ENCODE measurements at regions not wholly inside any gene's neighbourhood (a gene's known extent, or its start where the extent isn't known, plus 50 kb on each side); places are given as distances from the start of the nearest gene placed in this dataset.

DNA sequence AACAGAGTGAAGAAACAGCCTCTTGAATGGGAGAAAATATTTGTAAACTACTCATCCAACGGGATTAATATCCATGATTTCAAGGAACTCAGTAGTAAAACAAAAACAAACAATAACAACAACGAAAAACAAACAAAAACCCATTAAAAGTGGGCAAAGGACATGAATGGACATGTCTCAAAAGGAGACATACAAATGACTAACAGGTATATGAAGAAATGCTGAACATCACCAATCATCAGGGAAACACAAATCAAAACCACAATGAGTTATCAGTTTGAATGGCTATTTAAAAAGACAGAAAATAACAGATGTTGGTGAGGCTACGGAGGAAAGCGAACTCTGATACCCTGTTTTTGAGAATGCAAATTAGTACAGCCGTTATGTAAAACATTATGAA is 224.8 kb upstream of the NRXN1 start (continued):
- TF ChIP-seq, protein P1, sequence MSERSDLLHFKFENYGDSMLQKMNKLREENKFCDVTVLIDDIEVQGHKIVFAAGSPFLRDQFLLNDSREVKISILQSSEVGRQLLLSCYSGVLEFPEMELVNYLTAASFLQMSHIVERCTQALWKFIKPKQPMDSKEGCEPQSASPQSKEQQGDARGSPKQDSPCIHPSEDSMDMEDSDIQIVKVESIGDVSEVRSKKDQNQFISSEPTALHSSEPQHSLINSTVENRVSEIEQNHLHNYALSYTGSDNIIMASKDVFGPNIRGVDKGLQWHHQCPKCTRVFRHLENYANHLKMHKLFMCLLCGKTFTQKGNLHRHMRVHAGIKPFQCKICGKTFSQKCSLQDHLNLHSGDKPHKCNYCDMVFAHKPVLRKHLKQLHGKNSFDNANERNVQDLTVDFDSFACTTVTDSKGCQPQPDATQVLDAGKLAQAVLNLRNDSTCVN (tag by site-specific recombination; optimal IDR thresholded peaks at IDR 0.05): no peak
- TF ChIP-seq ZNF530 (tag by site-specific recombination; IDR thresholded peaks at IDR 0.05; ENCODE audit: low read depth): no peak
- no peak for TF ChIP-seq ZNF76 (tag by site-specific recombination; IDR thresholded peaks at IDR 0.05; ENCODE audit: borderline replicate concordance, low read depth)
- no peak for TF ChIP-seq ZNF658 (tag by site-specific recombination; IDR thresholded peaks at IDR 0.05)
- no peak for TF ChIP-seq ZNF175 (tag by site-specific recombination; IDR thresholded peaks at IDR 0.05)

DNA sequence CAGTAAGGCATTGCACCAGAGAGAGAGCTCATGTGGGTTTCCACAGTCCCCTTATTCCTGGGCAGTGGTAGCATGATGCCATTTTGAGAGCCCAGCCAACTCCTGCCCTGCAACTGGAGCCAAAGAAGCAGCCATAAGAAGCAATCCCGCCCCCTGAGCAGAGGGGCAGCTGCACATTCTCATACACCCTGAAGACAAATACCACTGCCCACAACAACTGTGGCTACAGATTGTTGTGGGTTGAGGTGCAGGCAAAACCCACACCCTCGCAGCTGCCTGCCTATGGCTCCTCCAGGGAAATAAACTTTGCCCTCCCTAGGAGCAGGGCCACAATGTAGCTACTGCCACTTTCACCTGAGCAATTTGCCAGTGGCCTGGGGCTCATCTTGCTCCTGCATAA is 219.4 kb upstream of the NRXN1 start:
- no peaks in the 10 kb centered on the region for H3K36me3 ChIP-seq (ENCODE audit: control insufficient read depth in 2 of 2, insufficient read depth in 1 of 2, low read length in 2 of 2)
- ChIA-PET CTCF (no interaction called here), POLR2A (no interaction called here)
- H3K4me3 ChIP-seq (ENCODE audit: low read depth, low read length): no peak overlapping the region
- H3K27ac ChIP-seq (ENCODE audit: extremely low read depth, low read depth, low read length): no peak overlapping the region
- H3K4me1 ChIP-seq (ENCODE audit: control insufficient read depth, insufficient read depth, low read length): no peaks in the 10 kb centered on the region
- H3K9me3 ChIP-seq (ENCODE audit: control insufficient read depth, insufficient read depth, low read depth, low read length): no peaks in the 10 kb centered on the region
- no peak for TF ChIP-seq ZNF623 (tag by site-specific recombination; IDR thresholded peaks at IDR 0.05)
- TF ChIP-seq SP2 (tag by site-specific recombination; IDR thresholded peaks at IDR 0.05): no peak
- no peak for TF ChIP-seq ZNF561 (tag by site-specific recombination; IDR thresholded peaks at IDR 0.05; ENCODE audit: borderline replicate concordance)
- TF ChIP-seq, protein P2, sequence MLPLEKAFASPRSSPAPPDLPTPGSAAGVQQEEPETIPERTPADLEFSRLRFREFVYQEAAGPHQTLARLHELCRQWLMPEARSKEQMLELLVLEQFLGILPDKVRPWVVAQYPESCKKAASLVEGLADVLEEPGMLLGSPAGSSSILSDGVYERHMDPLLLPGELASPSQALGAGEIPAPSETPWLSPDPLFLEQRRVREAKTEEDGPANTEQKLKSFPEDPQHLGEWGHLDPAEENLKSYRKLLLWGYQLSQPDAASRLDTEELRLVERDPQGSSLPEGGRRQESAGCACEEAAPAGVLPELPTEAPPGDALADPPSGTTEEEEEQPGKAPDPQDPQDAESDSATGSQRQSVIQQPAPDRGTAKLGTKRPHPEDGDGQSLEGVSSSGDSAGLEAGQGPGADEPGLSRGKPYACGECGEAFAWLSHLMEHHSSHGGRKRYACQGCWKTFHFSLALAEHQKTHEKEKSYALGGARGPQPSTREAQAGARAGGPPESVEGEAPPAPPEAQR (tag by site-specific recombination; IDR thresholded peaks at IDR 0.05): no peak
- TF ChIP-seq, protein P3, sequence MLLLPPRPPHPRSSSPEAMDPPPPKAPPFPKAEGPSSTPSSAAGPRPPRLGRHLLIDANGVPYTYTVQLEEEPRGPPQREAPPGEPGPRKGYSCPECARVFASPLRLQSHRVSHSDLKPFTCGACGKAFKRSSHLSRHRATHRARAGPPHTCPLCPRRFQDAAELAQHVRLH (tag by site-specific recombination; IDR thresholded peaks at IDR 0.05): no peak
- no peak for TF ChIP-seq TRIM28 (IDR thresholded peaks at IDR 0.05; ENCODE audit: borderline replicate concordance, low read length)
- TF ChIP-seq ZBTB8A (tag by site-specific recombination; IDR thresholded peaks at IDR 0.05): no peak
- no peak for TF ChIP-seq SETDB1 (IDR thresholded peaks at IDR 0.05; ENCODE audit: insufficient read length, low read length)
- TF ChIP-seq ZNF76 (tag by site-specific recombination; IDR thresholded peaks at IDR 0.05; ENCODE audit: borderline replicate concordance, low read depth): no peak
- no peak for TF ChIP-seq HOXA7 (CRISPR knock-in tag; IDR thresholded peaks at IDR 0.05; ENCODE audit: borderline replicate concordance)
- no peak for TF ChIP-seq ZBTB17 (tag by site-specific recombination; IDR thresholded peaks at IDR 0.05)
- TF ChIP-seq, protein P4, sequence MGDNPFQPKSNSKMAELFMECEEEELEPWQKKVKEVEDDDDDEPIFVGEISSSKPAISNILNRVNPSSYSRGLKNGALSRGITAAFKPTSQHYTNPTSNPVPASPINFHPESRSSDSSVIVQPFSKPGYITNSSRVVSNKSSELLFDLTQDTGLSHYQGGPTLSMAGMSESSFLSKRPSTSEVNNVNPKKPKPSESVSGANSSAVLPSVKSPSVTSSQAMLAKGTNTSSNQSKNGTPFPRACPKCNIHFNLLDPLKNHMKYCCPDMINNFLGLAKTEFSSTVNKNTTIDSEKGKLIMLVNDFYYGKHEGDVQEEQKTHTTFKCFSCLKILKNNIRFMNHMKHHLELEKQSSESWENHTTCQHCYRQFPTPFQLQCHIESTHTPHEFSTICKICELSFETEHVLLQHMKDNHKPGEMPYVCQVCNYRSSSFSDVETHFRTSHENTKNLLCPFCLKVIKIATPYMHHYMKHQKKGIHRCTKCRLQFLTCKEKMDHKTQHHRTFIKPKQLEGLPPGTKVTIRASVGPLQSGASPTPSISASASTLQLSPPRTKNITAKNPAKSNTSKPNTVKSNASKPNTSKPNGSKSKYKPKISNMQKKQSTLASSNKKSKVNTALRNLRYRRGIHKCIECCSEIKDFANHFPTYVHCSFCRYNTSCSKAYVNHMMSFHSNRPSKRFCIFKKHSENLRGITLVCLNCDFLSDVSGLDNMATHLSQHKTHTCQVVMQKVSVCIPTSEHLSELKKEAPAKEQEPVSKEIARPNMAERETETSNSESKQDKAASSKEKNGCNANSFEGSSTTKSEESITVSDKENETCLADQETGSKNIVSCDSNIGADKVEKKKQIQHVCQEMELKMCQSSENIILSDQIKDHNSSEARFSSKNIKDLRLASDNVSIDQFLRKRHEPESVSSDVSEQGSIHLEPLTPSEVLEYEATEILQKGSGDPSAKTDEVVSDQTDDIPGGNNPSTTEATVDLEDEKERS (tag by site-specific recombination; IDR thresholded peaks at IDR 0.05): no peak

DNA sequence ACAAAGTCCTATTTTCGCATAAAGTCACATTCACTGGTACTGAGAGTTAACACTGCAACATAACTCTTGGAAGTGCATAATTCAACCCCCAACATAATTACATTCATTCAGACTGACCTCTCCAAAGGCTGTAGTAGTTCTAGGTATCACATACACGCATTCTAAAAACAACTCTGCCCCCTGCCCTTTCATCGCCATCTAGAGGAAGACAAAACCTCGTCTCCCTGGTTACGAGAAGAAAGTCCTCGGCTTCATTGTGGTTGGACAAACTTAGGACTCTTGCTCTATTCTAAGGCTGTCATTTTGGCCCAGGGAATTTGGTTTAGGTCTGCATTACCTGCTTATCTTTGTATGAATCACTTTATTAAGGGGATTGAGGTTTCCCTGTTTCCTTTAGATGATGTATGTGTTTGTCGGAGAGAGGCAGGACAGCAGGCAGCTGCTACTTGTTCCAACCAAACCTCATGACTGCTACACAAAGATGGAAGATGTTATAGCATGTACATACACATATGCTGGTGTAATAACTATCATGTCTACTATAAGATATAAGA is 215.4 kb upstream of the NRXN1 start:
- ChIA-PET POLR2A (no interaction called here), CTCF (no interaction called here)
- Histone ChIP-seq H3K9me3 (ENCODE audit: control insufficient read depth, insufficient read depth, low read depth, low read length) (no peaks in the 10 kb centered on the region), H3K36me3 (ENCODE audit: control insufficient read depth in 2 of 2, insufficient read depth in 1 of 2, low read length in 2 of 2) (no peaks in the 10 kb centered on the region), H3K4me3 (ENCODE audit: low read depth, low read length) (no peak overlapping the region), H3K4me1 (ENCODE audit: control insufficient read depth, insufficient read depth, low read length) (no peaks in the 10 kb centered on the region), H3K27ac (ENCODE audit: extremely low read depth, low read depth, low read length) (no peak overlapping the region)
- TF ChIP-seq PRDM1 (tag by site-specific recombination; IDR thresholded peaks at IDR 0.05): no peak
